Stimulated activated CD4-positive, alpha-beta T cell treated with anti-CD3 and anti-CD28 coated beads, TNF-alpha, amount 100 ng/mL, for 1 hour (primary cell): ENCODE measurements at regions not wholly inside any gene's neighbourhood (a gene's known extent, or its start where the extent isn't known, plus 50 kb on each side); places are given as distances from the start of the nearest gene placed in this dataset.
"Not testable (repeated sequence)": the region's sequence is repeated elsewhere in the genome, so short reads cannot be mapped to it uniquely, and the experiment has no call there.

Experiments used
- DNase-seq, 3 donors: peaks; one replicate each; pipeline ENCODE4 v3.0.0-alpha.2; 2020; ENCODE audit warnings: low read depth in 3 of 3, low spot score in 1 of 3

GRCh38 chr2:193469251-193469650, 1274.5 kb upstream of the TMEFF2 start:
- DNase-seq, result no peak

- DNase-seq, result no peak
These were observed 1272.7 kb upstream of the TMEFF2 start for GRCh38 chr2:193467276-193467987.

DNA sequence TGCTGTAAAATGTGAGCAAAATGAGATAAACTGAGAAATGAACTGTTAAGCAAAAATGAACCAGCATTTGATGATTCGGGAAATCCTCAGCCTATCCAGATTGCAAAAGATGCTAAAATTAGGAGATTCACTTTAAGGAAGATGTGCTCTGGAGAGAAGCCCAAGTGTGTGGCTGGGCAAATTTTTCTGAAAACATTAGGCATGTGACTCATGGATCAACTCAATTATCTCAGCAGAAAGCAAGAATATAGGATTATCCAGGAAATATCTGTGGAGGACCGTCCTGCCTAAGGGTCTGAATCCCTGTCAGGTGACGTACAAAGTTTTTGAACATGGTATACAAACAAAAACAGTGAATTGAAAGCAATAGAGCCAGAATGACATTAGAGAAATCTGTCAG, 1268.3 kb upstream of the TMEFF2 start:
- no peak for DNase-seq

DNA sequence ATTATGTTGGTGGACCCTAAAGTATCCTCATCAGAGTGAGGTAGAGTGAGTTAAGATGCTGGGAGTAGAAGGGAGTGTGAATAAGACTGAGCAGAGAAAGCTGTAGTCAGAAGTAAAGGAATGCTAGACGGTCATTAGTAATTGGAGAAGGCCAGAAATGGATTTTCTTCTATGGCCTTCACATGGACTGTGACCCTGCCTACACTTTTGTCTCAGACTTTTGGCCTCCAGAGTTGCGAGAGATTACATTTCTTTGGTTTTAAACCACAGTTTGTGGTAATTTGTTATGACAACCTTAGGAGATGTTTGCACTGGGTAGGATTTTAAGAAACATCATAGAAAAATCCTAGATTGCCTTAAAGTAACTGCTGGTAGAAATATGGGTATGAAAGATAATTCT, 1267.7 kb upstream of the TMEFF2 start:
- no peak for DNase-seq

- no peak for DNase-seq
These were observed 1266.8 kb upstream of the TMEFF2 start for GRCh38 chr2:193461431-193461934.

DNA sequence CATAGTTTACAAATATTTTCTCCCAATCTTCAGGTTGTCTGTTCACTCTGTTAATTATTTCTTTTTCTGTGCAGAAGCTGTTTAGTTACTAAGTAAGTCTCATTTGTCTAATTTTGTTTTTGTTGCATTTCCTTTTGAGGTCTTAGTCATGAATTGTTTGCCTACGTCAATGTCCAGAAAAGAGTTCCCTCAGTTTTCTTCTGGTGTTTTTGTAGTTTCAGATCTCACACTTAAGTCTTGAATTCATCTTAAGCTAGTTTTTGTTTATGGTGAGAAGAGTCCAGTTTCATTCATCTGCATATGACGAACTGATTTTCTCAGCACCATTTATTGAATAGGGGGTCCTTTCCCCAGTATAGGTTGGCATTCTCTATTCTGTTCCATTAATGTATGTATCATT, 1252.2 kb upstream of the TMEFF2 start:
- DNase-seq, result no peak

GRCh38 chr2:193442293-193442692, 1247.6 kb upstream of the TMEFF2 start:
- DNase-seq, result no peak

GRCh38 chr2:193428336-193428818, 1233.6 kb upstream of the TMEFF2 start:
- no peak for DNase-seq

GRCh38 chr2:193412368-193412767, 1217.6 kb upstream of the TMEFF2 start:
- DNase-seq, result not testable (repeated sequence)

- DNase-seq, result no peak
These were observed 1215.2 kb upstream of the TMEFF2 start for GRCh38 chr2:193409951-193410350.

GRCh38 chr2:193382583-193382982, 1187.8 kb upstream of the TMEFF2 start:
- DNase-seq, result no peak

- no peak for DNase-seq
These were observed 1183.1 kb upstream of the TMEFF2 start for GRCh38 chr2:193377789-193378188.

DNA sequence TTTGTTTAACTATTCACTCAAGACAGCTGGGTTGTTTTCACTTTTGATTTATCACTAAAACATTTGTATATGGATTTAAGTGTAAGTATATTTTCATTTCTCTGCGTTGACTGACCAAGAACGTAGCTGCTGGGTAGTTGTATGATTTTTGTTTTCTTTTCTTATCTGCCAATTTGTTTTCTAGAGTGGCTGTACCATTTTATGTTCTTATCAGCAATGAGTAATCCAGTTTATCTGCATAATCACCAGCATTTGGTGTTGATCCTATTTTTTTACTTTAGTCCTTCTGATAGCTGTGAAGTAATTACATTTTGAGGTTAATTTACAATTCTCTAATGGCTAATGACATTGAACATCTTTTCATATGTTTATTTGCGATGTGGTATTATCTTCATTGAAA, 1178.4 kb upstream of the TMEFF2 start:
- no peak for DNase-seq

DNA sequence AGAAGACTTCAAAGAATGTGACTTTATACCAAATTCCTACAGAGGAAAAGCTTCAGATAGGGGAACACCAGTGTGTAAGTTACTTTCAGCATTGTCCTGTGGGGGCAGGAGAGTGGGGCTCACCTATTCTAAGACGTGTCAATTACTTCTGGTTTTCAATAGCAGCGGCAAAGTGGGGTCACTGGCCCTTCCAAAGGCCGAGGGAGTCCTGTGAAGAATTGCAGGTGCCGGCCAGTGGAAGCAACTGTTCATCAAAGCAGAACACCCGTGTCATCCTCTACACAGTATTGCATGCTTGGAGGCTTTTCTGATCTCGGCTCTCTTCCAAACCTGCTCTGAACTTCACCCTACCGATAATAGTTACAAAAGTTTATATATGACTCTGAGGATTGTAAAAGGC, 1176.5 kb upstream of the TMEFF2 start:
- DNase-seq, result no peak

DNA sequence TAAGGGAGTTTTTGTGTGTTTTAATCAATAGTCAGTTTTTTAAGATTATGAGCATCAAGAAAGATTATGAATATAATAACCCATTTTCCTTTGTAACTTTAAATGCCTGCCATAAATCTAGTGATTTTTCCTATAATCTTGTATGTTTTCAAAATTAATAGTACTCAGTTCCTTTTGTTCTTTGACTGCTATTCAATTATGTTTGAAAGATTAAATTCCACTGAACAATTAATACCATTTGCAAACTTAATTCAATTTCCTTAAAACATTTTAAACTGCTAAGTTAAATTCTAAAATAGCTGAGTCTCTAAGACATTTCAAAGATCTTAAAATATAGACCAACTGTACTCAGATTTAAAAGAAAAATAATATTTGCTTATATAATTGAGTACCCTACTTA, 1173.9 kb upstream of the TMEFF2 start:
- DNase-seq, result no peak

GRCh38 chr2:193357508-193357907, 1162.8 kb upstream of the TMEFF2 start:
- DNase-seq, result no peak

DNA sequence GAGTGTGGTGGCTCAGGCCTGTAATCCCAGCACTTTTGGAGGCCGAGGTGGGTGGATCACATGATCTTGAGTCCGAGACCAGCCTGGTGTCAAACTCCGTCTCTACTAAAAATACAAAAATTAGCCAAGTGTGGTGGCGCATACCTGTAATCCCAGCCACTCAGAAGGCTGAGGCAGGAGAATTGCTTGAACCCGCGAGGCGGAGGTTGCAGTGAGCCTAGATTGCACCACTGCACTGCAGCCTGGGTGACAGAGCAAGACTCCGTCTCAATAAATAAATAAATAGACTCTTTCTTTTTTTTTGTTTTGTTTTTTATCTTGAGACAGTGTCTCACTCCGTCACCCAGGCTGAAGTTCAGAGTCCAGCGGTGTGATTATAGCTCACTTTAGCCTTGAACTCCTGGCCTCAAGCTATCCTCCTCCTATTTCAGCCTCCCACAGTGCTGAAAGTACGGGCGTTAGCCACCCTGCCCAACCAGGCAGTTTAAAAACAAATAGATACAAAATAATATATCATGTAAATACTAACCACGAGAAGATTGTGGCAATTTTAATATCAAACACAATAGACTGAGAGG, 1158.0 kb upstream of the TMEFF2 start:
- DNase-seq, result not testable (repeated sequence)

DNA sequence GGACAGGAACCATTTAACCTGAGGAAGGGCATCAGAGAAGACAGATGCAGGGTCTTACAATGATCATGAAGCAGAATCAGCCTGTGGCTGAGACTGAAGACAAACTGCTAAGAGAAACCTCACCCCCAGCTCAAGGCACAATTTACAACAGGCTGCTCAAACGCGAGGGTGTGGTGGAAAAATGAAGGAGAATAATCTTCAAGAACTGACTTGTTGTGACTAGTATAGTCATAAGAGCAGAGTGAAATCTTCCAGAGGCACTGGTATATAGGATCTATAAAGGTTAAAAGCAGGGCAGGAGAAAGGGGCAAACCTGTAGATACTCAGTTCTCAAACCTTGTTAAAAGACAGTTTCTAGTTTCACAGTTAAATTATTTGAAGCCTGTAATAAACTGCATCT, 1155.8 kb upstream of the TMEFF2 start:
- no peak for DNase-seq

DNA sequence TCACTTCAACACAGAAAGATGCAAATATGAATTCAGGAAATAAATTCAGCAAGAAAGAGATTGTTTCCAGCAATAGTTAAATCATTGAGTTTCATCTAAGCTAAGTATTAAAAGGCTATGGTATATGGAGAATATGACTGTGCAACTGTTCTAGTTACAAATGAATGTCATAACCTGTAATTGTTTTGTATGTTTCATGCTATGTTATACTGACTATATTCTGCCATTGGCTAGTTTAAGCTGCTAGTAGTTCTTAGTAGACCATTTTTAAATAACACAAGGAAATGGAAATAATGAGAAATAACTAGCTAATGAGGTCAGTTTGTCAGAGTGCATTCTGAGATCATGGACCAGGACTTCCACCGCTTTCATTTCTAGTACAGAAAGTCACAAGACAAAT, 1154.9 kb upstream of the TMEFF2 start:
- no peak for DNase-seq

GRCh38 chr2:193348055-193348454, 1153.3 kb upstream of the TMEFF2 start:
- no peak for DNase-seq

DNA sequence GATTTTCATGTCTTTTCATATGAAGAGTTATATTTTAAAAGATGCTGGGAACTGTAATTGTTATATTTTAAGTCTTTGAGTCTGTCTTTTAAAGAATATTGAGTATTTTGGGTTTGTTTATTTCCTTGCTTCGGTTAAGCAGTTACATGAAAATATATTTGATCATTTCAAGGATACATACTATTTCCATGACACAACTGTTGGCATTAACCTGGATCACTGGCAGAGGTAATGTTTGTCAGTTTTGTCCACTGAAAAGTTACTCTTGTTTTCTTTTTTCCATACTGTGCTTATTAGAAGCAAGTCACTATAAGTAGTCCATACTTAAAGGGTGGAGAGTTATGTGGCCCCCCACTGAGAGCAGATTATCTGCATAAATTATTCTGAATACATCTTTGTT, 1142.0 kb upstream of the TMEFF2 start:
- DNase-seq, result no peak

GRCh38 chr2:193334401-193334800, 1139.7 kb upstream of the TMEFF2 start:
- no peak for DNase-seq

- no peak for DNase-seq
These were observed 1138.8 kb upstream of the TMEFF2 start for GRCh38 chr2:193333539-193333938.
